GM23338 (cell line): ENCODE measurements at regions not wholly inside any gene's neighbourhood (a gene's known extent, or its start where the extent isn't known, plus 50 kb on each side); places are given as distances from the start of the nearest gene placed in this dataset.

Source experiments
- ATAC-seq: fragments of 200-7000 bp; cut with Tn5 transposase; 3 replicates; pipeline ENCODE4 v1.9.1; 2020
- DNase-seq: peaks from one replicate; pipeline ENCODE4 v3.0.0-alpha.2; 2015; ENCODE audit warnings: low spot score
- H2AFZ ChIP-seq: fragments of 200-600 bp; sonication (generic); 2 replicates; pipeline ENCODE4 v1.8.0; 2016; ENCODE audit warnings: antibody characterized with exemption, mild to moderate bottlenecking, moderate library complexity
- H3F3A ChIP-seq: fragments of 200-600 bp; sonication (generic); replicated peaks from 2 replicates; pipeline ENCODE4 v1.8.0; 2017; ENCODE audit warnings: antibody characterized with exemption, mixed run types, low read depth
- H3K27ac ChIP-seq: fragments of 200-600 bp; sonication (generic); 2 replicates; pipeline ENCODE4 v1.6.1; 2016; ENCODE audit warnings: low read depth
- H3K27me3 ChIP-seq: fragments of 200-600 bp; sonication (generic); 2 replicates; pipeline ENCODE4 v1.8.0; 2016; ENCODE audit warnings: mild to moderate bottlenecking, mixed run types, moderate library complexity; ENCODE audit not compliant: insufficient read depth
- H3K36me3 ChIP-seq: fragments of 200-600 bp; sonication (generic); 2 replicates; pipeline ENCODE4 v1.8.0; 2016; ENCODE audit warnings: mild to moderate bottlenecking; ENCODE audit not compliant: insufficient read depth
- H3K4me1 ChIP-seq: fragments of 200-600 bp; sonication (generic); 2 replicates; pipeline ENCODE4 v1.8.0; 2016; ENCODE audit warnings: mild to moderate bottlenecking, moderate library complexity; ENCODE audit not compliant: insufficient read depth
- H3K4me2 ChIP-seq: fragments of 200-600 bp; sonication (generic); 2 replicates; pipeline ENCODE4 v1.7.1; 2017; ENCODE audit warnings: mixed run types
- H3K4me3 ChIP-seq: fragments of 200-600 bp; sonication (generic); 2 replicates; pipeline ENCODE4 v1.6.1; 2016; ENCODE audit warnings: mixed run types
- H3K79me2 ChIP-seq: fragments of 200-600 bp; sonication (generic); replicated peaks from 2 replicates; pipeline ENCODE4 v1.8.0; 2017; ENCODE audit warnings: mild to moderate bottlenecking; ENCODE audit not compliant: insufficient read depth
- H3K9me2 ChIP-seq: fragments of 200-600 bp; sonication (generic); 2 replicates; pipeline ENCODE4 v1.8.0; 2017; ENCODE audit not compliant: insufficient read depth
- H4K20me1 ChIP-seq: fragments of 200-600 bp; sonication (generic); replicated peaks from 2 replicates; pipeline ENCODE4 v1.8.0; 2017; ENCODE audit warnings: mild to moderate bottlenecking; ENCODE audit not compliant: insufficient read depth
- H3K27ac Mint-ChIP-seq: 2 replicates; pipeline ENCODE4 v1.8.0; 2020; ENCODE audit warnings: inconsistent platforms, mild to moderate bottlenecking, moderate library complexity, mixed read lengths
- H3K27me3 Mint-ChIP-seq: 3 replicates; pipeline ENCODE4 v1.8.0; 2022; ENCODE audit warnings: low read depth, mild to moderate bottlenecking, moderate library complexity, mixed read lengths, inconsistent platforms; ENCODE audit not compliant: insufficient read depth, poor library complexity
- H3K36me3 Mint-ChIP-seq: 3 replicates; pipeline ENCODE4 v1.8.0; 2021; ENCODE audit warnings: low read depth, mild to moderate bottlenecking, inconsistent platforms, moderate library complexity, mixed read lengths
- H3K4me1 Mint-ChIP-seq: 3 replicates; pipeline ENCODE4 v1.8.0; 2020; ENCODE audit warnings: mild to moderate bottlenecking, inconsistent platforms, mixed read lengths
- H3K4me3 Mint-ChIP-seq: 3 replicates; pipeline ENCODE4 v1.8.0; 2021; ENCODE audit warnings: moderate library complexity, mild to moderate bottlenecking, inconsistent platforms, mixed read lengths
- H3K9me3 Mint-ChIP-seq: 3 replicates; pipeline ENCODE4 v1.8.0; 2020; ENCODE audit warnings: moderate library complexity, mild to moderate bottlenecking, inconsistent platforms, mixed read lengths
- CREB1 ChIP-seq: fragments of 250-450 bp; sonication (Bioruptor Pico); IDR thresholded peaks from 2 replicates; pipeline ENCODE4 v1.5.0; 2020; ENCODE audit warnings: low read depth, mild to moderate bottlenecking, moderate library complexity
- CTCF ChIP-seq, 2 experiments: fragments of 200-600 bp in 1 of 2; sonication (generic) in 1 of 2; conservative IDR thresholded peaks; 2 replicates each; pipeline versions ENCODE4 v1.5.1 to v1.6.1; 2016 to 2017; ENCODE audit warnings: antibody characterized with exemption in 2 of 2, low read depth in 2 of 2, mild to moderate bottlenecking in 2 of 2, moderate library complexity in 1 of 2
- EZH2 ChIP-seq: fragments of 200-600 bp; sonication (generic); IDR thresholded peaks from one replicate; pipeline ENCODE4 v1.8.0; 2017; ENCODE audit warnings: antibody characterized with exemption, mild to moderate bottlenecking, low read depth; ENCODE audit not compliant: unreplicated experiment
- EZH2phosphoT487 ChIP-seq: fragments of 200-600 bp; sonication (generic); IDR thresholded peaks from one replicate; pipeline ENCODE4 v1.8.1; 2018; ENCODE audit warnings: antibody characterized with exemption; ENCODE audit not compliant: unreplicated experiment
- JUNB ChIP-seq: IDR thresholded peaks from one replicate; pipeline ENCODE4 v1.6.1; 2016; ENCODE audit warnings: antibody characterized with exemption; ENCODE audit not compliant: unreplicated experiment
- NANOG ChIP-seq: IDR thresholded peaks from 2 replicates; pipeline ENCODE4 v1.6.1; 2016; ENCODE audit warnings: antibody characterized with exemption, borderline replicate concordance
- POLR2AphosphoS5 ChIP-seq: IDR thresholded peaks from 2 replicates; pipeline ENCODE4 v1.6.1; 2016; ENCODE audit warnings: antibody characterized with exemption, low read depth
- REST ChIP-seq: IDR thresholded peaks from one replicate; pipeline ENCODE4 v1.6.1; 2018; ENCODE audit warnings: antibody characterized with exemption; ENCODE audit not compliant: unreplicated experiment
- STAT1 ChIP-seq: IDR thresholded peaks from one replicate; pipeline ENCODE4 v1.6.1; 2016; ENCODE audit warnings: antibody characterized with exemption; ENCODE audit not compliant: unreplicated experiment
- ZNF114 ChIP-seq: fragments of 250-450 bp; sonication (Bioruptor Pico); IDR thresholded peaks from 2 replicates; pipeline ENCODE4 v1.5.0; 2020; ENCODE audit warnings: mild to moderate bottlenecking, moderate library complexity
- ZNF331 ChIP-seq: fragments of 250-450 bp; sonication (Bioruptor Pico); IDR thresholded peaks from 2 replicates; pipeline ENCODE4 v1.5.0; 2020; ENCODE audit warnings: low read depth, mild to moderate bottlenecking, moderate library complexity
- TF ChIP-seq, protein P1 (sequence below): fragments of 250-450 bp; sonication (Bioruptor Pico); IDR thresholded peaks from 2 replicates; pipeline ENCODE4 v1.5.0; 2020; ENCODE audit warnings: mild to moderate bottlenecking, moderate library complexity
- TF ChIP-seq, protein P2 (sequence below): IDR thresholded peaks from 2 replicates; pipeline ENCODE4 v1.6.1; 2016; ENCODE audit warnings: antibody characterized with exemption

GRCh38 chr4:90071289-90072235 is 55.6 kb upstream of the CCSER1 start:
- H3K79me2 ChIP-seq = no peaks in the 10 kb centered on the region
- no peaks in the 10 kb centered on the region for H3K27me3 ChIP-seq
- H3K4me3 Mint-ChIP-seq = no peak overlapping the region
- H3K9me2 ChIP-seq = no peaks in the 10 kb centered on the region
- no peak overlapping the region for H3K27ac Mint-ChIP-seq
- H3K36me3 ChIP-seq = no peaks in the 10 kb centered on the region
- H4K20me1 ChIP-seq = no peaks in the 10 kb centered on the region
- ATAC-seq (no peak), DNase-seq (no peak)
- no peaks in the 10 kb centered on the region for H3K36me3 Mint-ChIP-seq
- H3F3A ChIP-seq = no peaks in the 10 kb centered on the region
- no peak overlapping the region for H3K4me3 ChIP-seq
- no peak overlapping the region for H3K4me2 ChIP-seq
- no peaks in the 10 kb centered on the region for H3K9me3 Mint-ChIP-seq
- no peak overlapping the region for H2AFZ ChIP-seq
- no peaks in the 10 kb centered on the region for H3K4me1 ChIP-seq
- H3K27me3 Mint-ChIP-seq = peaks cover 4% of the 10 kb centered on the region
- TF ChIP-seq POLR2AphosphoS5 (no peak), NANOG (no peak), REST (no peak), CREB1 (no peak), ZNF331 (CRISPR knock-in tag) (no peak), STAT1 (no peak), JUNB (no peak), ZNF114 (no peak), EZH2 (no peak), EZH2phosphoT487 (no peak), CTCF (conservative IDR thresholded peaks at IDR 0.05; ENCODE audit: low read depth in 2 of 2) (no peak)
- TF ChIP-seq, protein P1, sequence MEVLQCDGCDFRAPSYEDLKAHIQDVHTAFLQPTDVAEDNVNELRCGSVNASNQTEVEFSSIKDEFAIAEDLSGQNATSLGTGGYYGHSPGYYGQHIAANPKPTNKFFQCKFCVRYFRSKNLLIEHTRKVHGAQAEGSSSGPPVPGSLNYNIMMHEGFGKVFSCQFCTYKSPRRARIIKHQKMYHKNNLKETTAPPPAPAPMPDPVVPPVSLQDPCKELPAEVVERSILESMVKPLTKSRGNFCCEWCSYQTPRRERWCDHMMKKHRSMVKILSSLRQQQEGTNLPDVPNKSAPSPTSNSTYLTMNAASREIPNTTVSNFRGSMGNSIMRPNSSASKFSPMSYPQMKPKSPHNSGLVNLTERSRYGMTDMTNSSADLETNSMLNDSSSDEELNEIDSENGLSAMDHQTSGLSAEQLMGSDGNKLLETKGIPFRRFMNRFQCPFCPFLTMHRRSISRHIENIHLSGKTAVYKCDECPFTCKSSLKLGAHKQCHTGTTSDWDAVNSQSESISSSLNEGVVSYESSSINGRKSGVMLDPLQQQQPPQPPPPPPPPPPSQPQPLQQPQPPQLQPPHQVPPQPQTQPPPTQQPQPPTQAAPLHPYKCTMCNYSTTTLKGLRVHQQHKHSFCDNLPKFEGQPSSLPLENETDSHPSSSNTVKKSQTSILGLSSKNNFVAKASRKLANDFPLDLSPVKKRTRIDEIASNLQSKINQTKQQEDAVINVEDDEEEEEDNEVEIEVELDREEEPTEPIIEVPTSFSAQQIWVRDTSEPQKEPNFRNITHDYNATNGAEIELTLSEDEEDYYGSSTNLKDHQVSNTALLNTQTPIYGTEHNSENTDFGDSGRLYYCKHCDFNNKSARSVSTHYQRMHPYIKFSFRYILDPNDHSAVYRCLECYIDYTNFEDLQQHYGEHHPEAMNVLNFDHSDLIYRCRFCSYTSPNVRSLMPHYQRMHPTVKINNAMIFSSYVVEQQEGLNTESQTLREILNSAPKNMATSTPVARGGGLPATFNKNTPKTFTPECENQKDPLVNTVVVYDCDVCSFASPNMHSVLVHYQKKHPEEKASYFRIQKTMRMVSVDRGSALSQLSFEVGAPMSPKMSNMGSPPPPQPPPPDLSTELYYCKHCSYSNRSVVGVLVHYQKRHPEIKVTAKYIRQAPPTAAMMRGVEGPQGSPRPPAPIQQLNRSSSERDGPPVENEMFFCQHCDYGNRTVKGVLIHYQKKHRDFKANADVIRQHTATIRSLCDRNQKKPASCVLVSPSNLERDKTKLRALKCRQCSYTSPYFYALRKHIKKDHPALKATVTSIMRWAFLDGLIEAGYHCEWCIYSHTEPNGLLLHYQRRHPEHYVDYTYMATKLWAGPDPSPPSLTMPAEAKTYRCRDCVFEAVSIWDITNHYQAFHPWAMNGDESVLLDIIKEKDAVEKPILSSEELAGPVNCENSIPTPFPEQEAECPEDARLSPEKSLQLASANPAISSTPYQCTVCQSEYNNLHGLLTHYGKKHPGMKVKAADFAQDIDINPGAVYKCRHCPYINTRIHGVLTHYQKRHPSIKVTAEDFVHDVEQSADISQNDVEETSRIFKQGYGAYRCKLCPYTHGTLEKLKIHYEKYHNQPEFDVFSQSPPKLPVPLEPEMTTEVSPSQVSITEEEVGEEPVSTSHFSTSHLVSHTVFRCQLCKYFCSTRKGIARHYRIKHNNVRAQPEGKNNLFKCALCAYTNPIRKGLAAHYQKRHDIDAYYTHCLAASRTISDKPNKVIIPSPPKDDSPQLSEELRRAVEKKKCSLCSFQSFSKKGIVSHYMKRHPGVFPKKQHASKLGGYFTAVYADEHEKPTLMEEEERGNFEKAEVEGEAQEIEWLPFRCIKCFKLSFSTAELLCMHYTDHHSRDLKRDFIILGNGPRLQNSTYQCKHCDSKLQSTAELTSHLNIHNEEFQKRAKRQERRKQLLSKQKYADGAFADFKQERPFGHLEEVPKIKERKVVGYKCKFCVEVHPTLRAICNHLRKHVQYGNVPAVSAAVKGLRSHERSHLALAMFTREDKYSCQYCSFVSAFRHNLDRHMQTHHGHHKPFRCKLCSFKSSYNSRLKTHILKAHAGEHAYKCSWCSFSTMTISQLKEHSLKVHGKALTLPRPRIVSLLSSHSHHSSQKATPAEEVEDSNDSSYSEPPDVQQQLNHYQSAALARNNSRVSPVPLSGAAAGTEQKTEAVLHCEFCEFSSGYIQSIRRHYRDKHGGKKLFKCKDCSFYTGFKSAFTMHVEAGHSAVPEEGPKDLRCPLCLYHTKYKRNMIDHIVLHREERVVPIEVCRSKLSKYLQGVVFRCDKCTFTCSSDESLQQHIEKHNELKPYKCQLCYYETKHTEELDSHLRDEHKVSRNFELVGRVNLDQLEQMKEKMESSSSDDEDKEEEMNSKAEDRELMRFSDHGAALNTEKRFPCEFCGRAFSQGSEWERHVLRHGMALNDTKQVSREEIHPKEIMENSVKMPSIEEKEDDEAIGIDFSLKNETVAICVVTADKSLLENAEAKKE (CRISPR knock-in tag) = no peak
- TF ChIP-seq, protein P2, sequence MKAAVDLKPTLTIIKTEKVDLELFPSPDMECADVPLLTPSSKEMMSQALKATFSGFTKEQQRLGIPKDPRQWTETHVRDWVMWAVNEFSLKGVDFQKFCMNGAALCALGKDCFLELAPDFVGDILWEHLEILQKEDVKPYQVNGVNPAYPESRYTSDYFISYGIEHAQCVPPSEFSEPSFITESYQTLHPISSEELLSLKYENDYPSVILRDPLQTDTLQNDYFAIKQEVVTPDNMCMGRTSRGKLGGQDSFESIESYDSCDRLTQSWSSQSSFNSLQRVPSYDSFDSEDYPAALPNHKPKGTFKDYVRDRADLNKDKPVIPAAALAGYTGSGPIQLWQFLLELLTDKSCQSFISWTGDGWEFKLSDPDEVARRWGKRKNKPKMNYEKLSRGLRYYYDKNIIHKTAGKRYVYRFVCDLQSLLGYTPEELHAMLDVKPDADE = no peak
- H3K27ac ChIP-seq = no peak overlapping the region
- H3K4me1 Mint-ChIP-seq = peaks cover 9% of the 10 kb centered on the region
